ENCODE measurements at regions not wholly inside any gene's neighbourhood (a gene's known extent, or its start where the extent isn't known, plus 50 kb on each side); places are given as distances from the start of the nearest gene placed in this dataset.

GRCh38 chr3:36317915-36318314, 62.4 kb upstream of the STAC start:
- TF ChIP-seq CTCF (conservative IDR thresholded peaks at IDR 0.05; ENCODE audit: low read length) (no peak), EZH2phosphoT487 (IDR thresholded peaks at IDR 0.05; ENCODE audit: borderline replicate concordance) (no peak)
